Activated CD8-positive, alpha-beta memory T cell treated with anti-CD3 and anti-CD28 coated beads for 24 hours (primary cell): ENCODE measurements at regions not wholly inside any gene's neighbourhood (a gene's known extent, or its start where the extent isn't known, plus 50 kb on each side); places are given as distances from the start of the nearest gene placed in this dataset.

Experiments used
- DNase-seq: peaks from one replicate; pipeline ENCODE4 v3.0.0-alpha.2; 2020

GRCh38 chr5:96088706-96089498 lies 127.3 kb upstream of the ELL2 start:
- no peak for DNase-seq

GRCh38 chr5:96087939-96088338 lies 126.3 kb upstream of the ELL2 start:
- DNase-seq = no peak

- DNase-seq = no peak
Observed at GRCh38 chr5:96084874-96085506, 123.3 kb upstream of the ELL2 start.

- DNase-seq = no peak
Observed at GRCh38 chr5:96083361-96083881, 121.8 kb upstream of the ELL2 start.

- no peak for DNase-seq
Observed at GRCh38 chr5:96081276-96081858, 119.7 kb upstream of the ELL2 start.

GRCh38 chr5:96080557-96080956 lies 118.9 kb upstream of the ELL2 start:
- DNase-seq = no peak

GRCh38 chr5:96079962-96080361 lies 118.3 kb upstream of the ELL2 start:
- DNase-seq = no peak

GRCh38 chr5:96079075-96079474 lies 117.4 kb upstream of the ELL2 start:
- DNase-seq = no peak

GRCh38 chr5:96076451-96076850 lies 114.8 kb upstream of the ELL2 start:
- DNase-seq = no peak

GRCh38 chr5:96075579-96076289 lies 114.1 kb upstream of the ELL2 start:
- DNase-seq = no peak

GRCh38 chr5:96074870-96075269 lies 113.2 kb upstream of the ELL2 start:
- no peak for DNase-seq

- DNase-seq = no peak
Observed at GRCh38 chr5:96074460-96074859, 112.8 kb upstream of the ELL2 start.

- no peak for DNase-seq
Observed at GRCh38 chr5:96072791-96073165, 111.1 kb upstream of the ELL2 start.

- no peak for DNase-seq
Observed at GRCh38 chr5:96072138-96072790, 110.6 kb upstream of the ELL2 start.

- no peak for DNase-seq
Observed at GRCh38 chr5:96070622-96071225, 109.1 kb upstream of the ELL2 start.

GRCh38 chr5:96067894-96068614 lies 106.4 kb upstream of the ELL2 start:
- no peak for DNase-seq

GRCh38 chr5:96067251-96067650 lies 105.6 kb upstream of the ELL2 start:
- no peak for DNase-seq

GRCh38 chr5:96066386-96066719 lies 104.7 kb upstream of the ELL2 start:
- no peak for DNase-seq

GRCh38 chr5:96065685-96066385 lies 104.2 kb upstream of the ELL2 start:
- DNase-seq = no peak

- no peak for DNase-seq
Observed at GRCh38 chr5:96064877-96065276, 103.2 kb upstream of the ELL2 start.

GRCh38 chr5:96062836-96063235 lies 101.2 kb upstream of the ELL2 start:
- no peak for DNase-seq
